PFSK-1 (cell line): ENCODE measurements at regions not wholly inside any gene's neighbourhood (a gene's known extent, or its start where the extent isn't known, plus 50 kb on each side); places are given as distances from the start of the nearest gene placed in this dataset.

Source experiments
- FOXP2 ChIP-seq: optimal IDR thresholded peaks from 2 replicates; pipeline ENCODE3; 2011; ENCODE audit warnings: borderline replicate concordance, control low read depth, inconsistent platforms; ENCODE audit not compliant: insufficient read depth; ENCODE audit errors: extremely low read length, extremely low read depth
- POLR2AphosphoS5 ChIP-seq: IDR thresholded peaks from 2 replicates; pipeline ENCODE4 v1.6.1; 2012; ENCODE audit warnings: low read depth, mild to moderate bottlenecking, control low read depth, low read length, moderate library complexity
- TAF1 ChIP-seq: IDR thresholded peaks from 2 replicates; pipeline ENCODE4 v1.6.1; 2012; ENCODE audit warnings: low read length, control low read depth, borderline replicate concordance; ENCODE audit not compliant: insufficient read depth
- TF ChIP-seq, protein P1 (sequence below), 2 experiments: IDR thresholded peaks; 2 replicates each; pipeline versions ENCODE4 v1.6.1 to v1.8.0; 2011 to 2012; ENCODE audit warnings: low read depth in 2 of 2, low read length in 2 of 2, control low read depth in 1 of 2, inconsistent platforms in 1 of 2, mild to moderate bottlenecking in 1 of 2, moderate library complexity in 1 of 2; ENCODE audit not compliant: insufficient read depth in 1 of 2

DNA sequence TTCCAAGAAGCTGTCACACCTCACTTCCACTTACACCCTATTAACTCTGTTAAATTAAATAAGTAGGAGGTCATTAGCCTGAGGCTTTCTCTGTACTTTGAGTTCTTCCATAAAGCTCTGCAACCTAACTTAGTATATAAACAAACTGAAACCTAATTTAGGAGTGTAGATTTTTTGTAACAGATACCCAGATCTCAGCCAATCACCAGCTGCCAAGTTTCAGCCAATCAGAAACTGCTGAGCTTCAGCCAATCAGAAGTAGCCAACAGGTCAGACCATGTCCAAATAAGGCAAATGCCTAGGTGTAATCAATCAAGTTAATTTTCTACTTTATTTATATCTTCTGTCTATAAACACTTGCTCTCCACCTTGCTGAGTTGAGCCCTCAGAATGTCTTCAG, 142.7 kb upstream of the SULF2 start:
- TF ChIP-seq POLR2AphosphoS5 (no peak), TAF1 (no peak), FOXP2 (no peak)
- TF ChIP-seq, protein P1, sequence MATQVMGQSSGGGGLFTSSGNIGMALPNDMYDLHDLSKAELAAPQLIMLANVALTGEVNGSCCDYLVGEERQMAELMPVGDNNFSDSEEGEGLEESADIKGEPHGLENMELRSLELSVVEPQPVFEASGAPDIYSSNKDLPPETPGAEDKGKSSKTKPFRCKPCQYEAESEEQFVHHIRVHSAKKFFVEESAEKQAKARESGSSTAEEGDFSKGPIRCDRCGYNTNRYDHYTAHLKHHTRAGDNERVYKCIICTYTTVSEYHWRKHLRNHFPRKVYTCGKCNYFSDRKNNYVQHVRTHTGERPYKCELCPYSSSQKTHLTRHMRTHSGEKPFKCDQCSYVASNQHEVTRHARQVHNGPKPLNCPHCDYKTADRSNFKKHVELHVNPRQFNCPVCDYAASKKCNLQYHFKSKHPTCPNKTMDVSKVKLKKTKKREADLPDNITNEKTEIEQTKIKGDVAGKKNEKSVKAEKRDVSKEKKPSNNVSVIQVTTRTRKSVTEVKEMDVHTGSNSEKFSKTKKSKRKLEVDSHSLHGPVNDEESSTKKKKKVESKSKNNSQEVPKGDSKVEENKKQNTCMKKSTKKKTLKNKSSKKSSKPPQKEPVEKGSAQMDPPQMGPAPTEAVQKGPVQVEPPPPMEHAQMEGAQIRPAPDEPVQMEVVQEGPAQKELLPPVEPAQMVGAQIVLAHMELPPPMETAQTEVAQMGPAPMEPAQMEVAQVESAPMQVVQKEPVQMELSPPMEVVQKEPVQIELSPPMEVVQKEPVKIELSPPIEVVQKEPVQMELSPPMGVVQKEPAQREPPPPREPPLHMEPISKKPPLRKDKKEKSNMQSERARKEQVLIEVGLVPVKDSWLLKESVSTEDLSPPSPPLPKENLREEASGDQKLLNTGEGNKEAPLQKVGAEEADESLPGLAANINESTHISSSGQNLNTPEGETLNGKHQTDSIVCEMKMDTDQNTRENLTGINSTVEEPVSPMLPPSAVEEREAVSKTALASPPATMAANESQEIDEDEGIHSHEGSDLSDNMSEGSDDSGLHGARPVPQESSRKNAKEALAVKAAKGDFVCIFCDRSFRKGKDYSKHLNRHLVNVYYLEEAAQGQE (IDR thresholded peaks at IDR 0.05; ENCODE audit: insufficient read depth in 1 of 2, low read depth in 2 of 2, low read length in 2 of 2) = no peak
